Breast epithelium (tissue), 4 donors: ENCODE measurements at regions not wholly inside any gene's neighbourhood (a gene's known extent, or its start where the extent isn't known, plus 50 kb on each side); places are given as distances from the start of the nearest gene placed in this dataset.

ENCODE experiments used
- DNase-seq, 2 donors: peaks; one replicate each; pipeline ENCODE4 v3.0.0-alpha.2; 2019; ENCODE audit warnings: low spot score in 2 of 2
- H3K27ac ChIP-seq, 2 donors: fragments of 200-600 bp; sonication (generic) in 1 of 2; one replicate each; pipeline ENCODE4 v1.5.1; 2016 to 2019; ENCODE audit warnings: mild to moderate bottlenecking in 1 of 2
- H3K27me3 ChIP-seq, 2 donors: fragments of 200-600 bp; sonication (generic) in 1 of 2; one replicate each; pipeline versions ENCODE4 v1.5.1 to v1.6.0; 2017 to 2019; ENCODE audit warnings: control low read depth in 1 of 2, mild to moderate bottlenecking in 1 of 2
- H3K36me3 ChIP-seq: fragments of 200-600 bp; one replicate; pipeline ENCODE4 v1.5.1; 2019
- H3K4me1 ChIP-seq, 2 donors: fragments of 200-600 bp; sonication (generic); one replicate each; pipeline ENCODE4 v1.5.1; 2016 to 2019; ENCODE audit warnings: control low read depth in 1 of 2
- H3K4me3 ChIP-seq, 3 donors: fragments of 200-600 bp; sonication (generic); 1 replicate in 2 of 3; 2 replicates in 1 of 3; pipeline ENCODE4 v1.5.1; 2016 to 2019; ENCODE audit warnings: mild to moderate bottlenecking in 3 of 3, moderate library complexity in 2 of 3
- H3K9me3 ChIP-seq, 2 donors: fragments of 200-600 bp; sonication (generic) in 1 of 2; one replicate each; pipeline ENCODE4 v1.5.1; 2016 to 2019; ENCODE audit warnings: control low read depth in 1 of 2
- CTCF ChIP-seq, 3 donors: fragments of 450-650 bp; IDR thresholded peaks; one replicate each; pipeline ENCODE4 v1.5.1; 2016 to 2017; ENCODE audit warnings: antibody characterized with exemption in 3 of 3, mild to moderate bottlenecking in 3 of 3, moderate library complexity in 3 of 3
- POLR2A ChIP-seq: fragments of 450-650 bp; IDR thresholded peaks from one replicate; pipeline ENCODE4 v1.6.1; 2016; ENCODE audit warnings: antibody characterized with exemption, mild to moderate bottlenecking, moderate library complexity
- POLR2AphosphoS5 ChIP-seq, 3 donors: sonication (generic); formaldehyde crosslinking; IDR thresholded peaks; one replicate each; pipeline ENCODE4 v1.6.1; 2017; ENCODE audit warnings: antibody characterized with exemption in 3 of 3
- intact Hi-C: fragments of 100-400 bp; cut with DNase I; formaldehyde crosslinking; loops from one replicate; pipeline ENCODE4 v1.15.1; 2023; ENCODE audit warnings: low total_unique reads

DNA sequence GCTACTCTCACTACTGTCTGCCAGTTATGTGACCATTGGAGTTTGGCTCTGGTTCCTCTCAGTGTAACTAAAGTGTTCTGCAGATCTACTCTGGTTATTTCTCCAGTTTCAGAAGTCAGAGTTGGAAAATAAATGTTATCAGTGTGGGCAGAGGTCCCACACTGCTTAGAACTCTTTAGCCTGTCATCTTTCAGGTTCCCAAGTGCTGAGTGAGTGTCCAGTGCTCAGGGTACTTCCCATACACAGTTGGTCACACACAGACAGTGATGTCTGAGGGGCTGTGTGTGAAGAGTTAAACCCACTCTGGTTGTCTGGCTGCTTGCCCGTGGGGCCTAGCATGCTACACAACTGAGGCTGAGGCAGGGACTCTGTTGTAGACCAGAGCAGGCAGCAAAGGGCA, 421.8 kb upstream of the MEX3C start:
- Histone ChIP-seq H3K4me1 (peaks cover 0 to 6% of the 10 kb centered on the region in 2 donors), H3K27ac (no peak overlapping the region), H3K36me3 (no peaks in the 10 kb centered on the region), H3K27me3 (no peaks in the 10 kb centered on the region), H3K4me3 (no peak overlapping the region), H3K9me3 (no peaks in the 10 kb centered on the region)
- no peak for DNase-seq
- no peak for TF ChIP-seq POLR2A
- no peak for TF ChIP-seq POLR2AphosphoS5 (IDR thresholded peaks at IDR 0.05)
- no peak for TF ChIP-seq CTCF (IDR thresholded peaks at IDR 0.05)
- intact Hi-C loops: no loop called here

DNA sequence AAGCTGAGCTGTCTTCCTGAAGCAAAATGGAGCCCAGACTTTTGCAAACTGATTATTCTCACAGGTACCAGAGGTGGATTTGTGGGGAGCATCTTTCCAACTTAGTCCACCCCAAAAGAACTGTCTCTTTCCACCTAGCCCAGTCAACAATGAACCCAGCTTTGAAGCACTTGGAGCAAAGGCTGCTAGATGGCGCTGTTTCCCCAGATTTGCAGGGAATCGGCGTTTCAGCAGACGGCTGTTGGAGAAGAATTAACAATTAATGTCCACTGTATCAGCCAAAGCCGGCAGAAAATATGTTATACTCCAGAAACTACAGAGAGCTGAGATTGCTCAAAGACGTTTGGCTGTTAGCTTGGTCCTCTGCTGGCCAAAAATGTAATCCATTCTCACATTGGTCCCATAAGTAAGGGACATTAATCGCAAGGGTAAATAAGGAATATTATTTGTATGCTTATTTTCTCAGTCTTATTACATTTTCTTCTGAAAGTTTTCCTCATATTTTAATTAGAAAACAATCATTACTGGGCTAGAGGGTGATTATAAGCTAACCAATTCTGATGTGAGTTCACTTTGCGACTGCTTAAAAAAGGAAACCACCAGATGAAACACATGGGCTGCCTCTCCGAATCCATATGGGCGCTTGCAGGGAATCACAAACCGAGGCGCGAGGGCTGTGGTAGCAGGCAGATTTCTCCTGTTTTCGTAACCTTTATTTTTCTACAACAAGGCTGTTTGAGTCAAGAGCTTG, 423.8 kb upstream of the MEX3C start:
- H3K4me3 ChIP-seq: no peak overlapping the region
- H3K4me1 ChIP-seq: no peaks in the 10 kb centered on the region
- H3K36me3 ChIP-seq: no peaks in the 10 kb centered on the region
- no peaks in the 10 kb centered on the region for H3K27me3 ChIP-seq
- no peak overlapping the region for H3K27ac ChIP-seq
- H3K9me3 ChIP-seq: no peaks in the 10 kb centered on the region
- peak; percentile 47 to 59 (median 58) for TF ChIP-seq CTCF (IDR thresholded peaks at IDR 0.05)
- TF ChIP-seq POLR2A: no peak
- peak; percentile 42 to 61 for DNase-seq
- intact Hi-C loops: loop anchor here (5.0 kb wide), 2 partner anchors 266 to 1596 kb away; no protein-coding TSS in a partner anchor

GRCh38 chr18:51621864-51622160, 424.3 kb upstream of the MEX3C start:
- no peaks in the 10 kb centered on the region for H3K27me3 ChIP-seq
- intact Hi-C loops: loop anchor here (5.0 kb wide), 2 partner anchors 265 to 1595 kb away; no protein-coding TSS in a partner anchor
- TF ChIP-seq CTCF (IDR thresholded peaks at IDR 0.05): no peak
- TF ChIP-seq POLR2A: no peak
- no peak for TF ChIP-seq POLR2AphosphoS5 (IDR thresholded peaks at IDR 0.05)
- H3K27ac ChIP-seq: no peak overlapping the region
- no peak for DNase-seq
- no peaks in the 10 kb centered on the region for H3K36me3 ChIP-seq
- H3K4me3 ChIP-seq: no peak overlapping the region
- no peaks in the 10 kb centered on the region for H3K9me3 ChIP-seq
- H3K4me1 ChIP-seq: no peaks in the 10 kb centered on the region

DNA sequence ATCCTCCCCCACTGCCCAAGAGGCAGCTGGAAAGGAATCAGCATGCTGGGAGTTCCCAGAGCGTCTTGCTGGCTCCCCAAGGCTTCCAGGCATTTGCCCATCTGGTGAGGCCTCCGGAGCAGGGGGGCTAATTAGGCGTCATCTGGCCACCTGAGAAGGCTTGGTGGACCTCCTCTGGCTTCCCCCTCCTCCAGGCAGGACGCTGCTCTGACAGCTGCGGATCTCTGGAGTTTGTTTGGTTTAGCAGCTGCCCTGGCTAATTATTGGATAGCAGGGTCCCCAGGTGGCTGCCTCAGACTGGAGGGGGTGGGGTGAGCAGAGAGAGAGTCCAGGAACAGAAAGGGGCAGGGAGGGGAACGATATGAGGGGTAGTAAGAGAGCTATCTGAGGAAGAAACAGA, 425.2 kb upstream of the MEX3C start:
- Histone ChIP-seq H3K36me3 (no peaks in the 10 kb centered on the region), H3K27me3 (no peaks in the 10 kb centered on the region), H3K4me1 (no peaks in the 10 kb centered on the region), H3K4me3 (no peak overlapping the region), H3K27ac (no peak overlapping the region), H3K9me3 (no peaks in the 10 kb centered on the region)
- intact Hi-C loops: loop anchor here (5.0 kb wide), 2 partner anchors 265 to 1595 kb away; no protein-coding TSS in a partner anchor
- no peak for TF ChIP-seq POLR2A
- no peak for DNase-seq

DNA sequence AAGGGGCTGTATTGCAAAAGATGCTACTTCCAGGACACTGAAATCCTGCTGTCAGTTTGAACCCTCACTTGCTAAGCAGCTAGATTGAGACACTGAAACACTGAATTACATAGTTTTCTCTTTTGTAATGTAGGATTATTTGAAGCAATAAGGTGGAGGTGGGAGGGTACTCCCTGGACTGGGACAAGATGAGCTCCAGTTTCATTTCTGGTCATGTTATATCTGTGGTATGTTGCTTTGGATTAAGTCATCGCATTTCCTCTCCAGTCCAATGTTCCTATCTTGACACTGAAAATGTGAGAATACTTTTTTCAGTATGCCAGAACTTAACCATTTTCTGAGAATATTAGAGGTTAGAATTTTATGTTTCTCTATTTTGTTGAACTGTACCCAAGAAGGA, 426.2 kb upstream of the MEX3C start:
- no peaks in the 10 kb centered on the region for H3K4me1 ChIP-seq
- H3K9me3 ChIP-seq: no peaks in the 10 kb centered on the region
- intact Hi-C loops: loop anchor here (5.0 kb wide), 2 partner anchors 264 to 1594 kb away; no protein-coding TSS in a partner anchor

More for the DNA sequence above, 426.2 kb upstream of the MEX3C start:
- no peak for TF ChIP-seq CTCF (IDR thresholded peaks at IDR 0.05)
- TF ChIP-seq POLR2A: no peak
- no peak for TF ChIP-seq POLR2AphosphoS5 (IDR thresholded peaks at IDR 0.05)
- no peak for DNase-seq
- no peaks in the 10 kb centered on the region for H3K36me3 ChIP-seq
- H3K4me3 ChIP-seq: no peak overlapping the region
- H3K27me3 ChIP-seq: no peaks in the 10 kb centered on the region
- no peak overlapping the region for H3K27ac ChIP-seq
